ENCODE measurements at regions not wholly inside any gene's neighbourhood (a gene's known extent, or its start where the extent isn't known, plus 50 kb on each side); places are given as distances from the start of the nearest gene placed in this dataset.

DNA sequence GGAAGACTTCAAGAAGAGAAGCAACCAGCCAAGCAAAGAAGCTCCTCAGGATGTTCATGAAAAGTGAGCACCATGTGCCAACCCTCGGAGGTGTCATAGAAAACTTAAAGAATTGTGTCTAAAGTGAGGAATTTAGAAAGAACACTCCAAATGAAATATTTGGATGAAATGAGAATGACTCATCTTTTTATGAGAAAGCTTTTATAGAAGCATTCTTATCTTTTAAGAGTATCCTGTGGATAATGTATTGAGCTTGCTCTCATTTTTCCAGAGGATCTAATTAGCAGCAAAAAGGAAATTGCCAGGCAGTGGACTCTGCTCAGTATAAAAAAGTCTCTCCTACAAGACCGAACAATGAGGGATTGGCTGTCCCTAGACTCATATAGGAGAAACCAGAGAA, 454.9 kb downstream of the LRIG3 start:
- TF ChIP-seq ZFX (IDR thresholded peaks at IDR 0.05; ENCODE audit: borderline replicate concordance): no peak
- TF ChIP-seq, protein P1, sequence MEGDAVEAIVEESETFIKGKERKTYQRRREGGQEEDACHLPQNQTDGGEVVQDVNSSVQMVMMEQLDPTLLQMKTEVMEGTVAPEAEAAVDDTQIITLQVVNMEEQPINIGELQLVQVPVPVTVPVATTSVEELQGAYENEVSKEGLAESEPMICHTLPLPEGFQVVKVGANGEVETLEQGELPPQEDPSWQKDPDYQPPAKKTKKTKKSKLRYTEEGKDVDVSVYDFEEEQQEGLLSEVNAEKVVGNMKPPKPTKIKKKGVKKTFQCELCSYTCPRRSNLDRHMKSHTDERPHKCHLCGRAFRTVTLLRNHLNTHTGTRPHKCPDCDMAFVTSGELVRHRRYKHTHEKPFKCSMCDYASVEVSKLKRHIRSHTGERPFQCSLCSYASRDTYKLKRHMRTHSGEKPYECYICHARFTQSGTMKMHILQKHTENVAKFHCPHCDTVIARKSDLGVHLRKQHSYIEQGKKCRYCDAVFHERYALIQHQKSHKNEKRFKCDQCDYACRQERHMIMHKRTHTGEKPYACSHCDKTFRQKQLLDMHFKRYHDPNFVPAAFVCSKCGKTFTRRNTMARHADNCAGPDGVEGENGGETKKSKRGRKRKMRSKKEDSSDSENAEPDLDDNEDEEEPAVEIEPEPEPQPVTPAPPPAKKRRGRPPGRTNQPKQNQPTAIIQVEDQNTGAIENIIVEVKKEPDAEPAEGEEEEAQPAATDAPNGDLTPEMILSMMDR (IDR thresholded peaks at IDR 0.05): no peak
